SK-N-SH (cell line): ENCODE measurements at regions not wholly inside any gene's neighbourhood (a gene's known extent, or its start where the extent isn't known, plus 50 kb on each side); places are given as distances from the start of the nearest gene placed in this dataset.

ENCODE experiments used
- CTCF ChIA-PET: fragments of 300-600, 350-600 bp; formaldehyde crosslinking; extraction: SDS; loops from one replicate; lab custom pipeline; 2021; lab: Yijun Ruan, JAX
- POLR2A ChIA-PET: fragments of 350-600 bp; sonication (Branson Sonifier 250); formaldehyde crosslinking; extraction: SDS; loops from one replicate; lab custom pipeline; 2020; ENCODE audit warnings: antibody characterized with exemption, inconsistent platforms; lab: Yijun Ruan, JAX
- DNase-seq: peaks from one replicate; pipeline ENCODE4 v3.0.0; 2012
- H2AFZ ChIP-seq: fragments of 200-600 bp; sonication (generic); 2 replicates; pipeline ENCODE4 v1.8.1; 2016; ENCODE audit warnings: antibody characterized with exemption, mild to moderate bottlenecking, low read depth
- H3F3A ChIP-seq: fragments of 200-600 bp; sonication (generic); replicated peaks from 2 replicates; pipeline ENCODE3; 2016; ENCODE audit warnings: antibody characterized with exemption, mild to moderate bottlenecking; ENCODE audit not compliant: insufficient read depth
- H3K27ac ChIP-seq, 2 experiments: fragments of 200-500 bp in 1 of 2; fragments of 200-600 bp in 1 of 2; sonication (Bioruptor generic) in 1 of 2; sonication (generic), shearing (Covaris generic) in 1 of 2; 2 replicates each; pipeline versions ENCODE4 v1.5.1 to v1.6.1; 2014 to 2016; ENCODE audit warnings: low read depth in 2 of 2, inconsistent platforms in 1 of 2, low read length in 1 of 2, mild to moderate bottlenecking in 1 of 2, mixed read lengths in 1 of 2
- H3K27me3 ChIP-seq: fragments of 200-600 bp; sonication (generic), shearing (Covaris generic); 2 replicates; pipeline ENCODE4 v1.6.1; 2016; ENCODE audit warnings: mixed run types; ENCODE audit not compliant: insufficient read depth
- H3K36me3 ChIP-seq, 2 experiments: fragments of 200-500 bp in 1 of 2; fragments of 200-600 bp in 1 of 2; sonication (Bioruptor generic) in 1 of 2; sonication (generic) in 1 of 2; replicated peaks in 1 of 2; 2 replicates each; pipeline versions ENCODE3 to v1.5.1; 2014 to 2016; ENCODE audit warnings: low read length in 1 of 2, mild to moderate bottlenecking in 1 of 2; ENCODE audit not compliant: insufficient read depth in 2 of 2, control insufficient read depth in 1 of 2
- H3K4me1 ChIP-seq, 2 experiments: fragments of 200-500 bp in 1 of 2; fragments of 200-600 bp in 1 of 2; sonication (Bioruptor generic) in 1 of 2; sonication (generic), shearing (Covaris generic) in 1 of 2; 2 replicates each; pipeline versions ENCODE4 v1.5.1 to v1.6.1; 2014 to 2016; ENCODE audit warnings: low read depth in 1 of 2, low read length in 1 of 2, mixed run types in 1 of 2; ENCODE audit not compliant: insufficient read depth in 2 of 2, control insufficient read depth in 1 of 2
- H3K4me2 ChIP-seq: fragments of 200-600 bp; sonication (generic), shearing (Covaris generic); 2 replicates; pipeline ENCODE4 v1.6.1; 2017; ENCODE audit warnings: mixed run types
- H3K4me3 ChIP-seq, 2 experiments: fragments of 200-500 bp in 1 of 2; fragments of 200-600 bp in 1 of 2; sonication (Bioruptor generic) in 1 of 2; sonication (generic), shearing (Covaris generic) in 1 of 2; 2 replicates each; pipeline versions ENCODE4 v1.5.1 to v1.8.1; 2014 to 2016; ENCODE audit warnings: low read depth in 2 of 2, inconsistent platforms in 1 of 2, low read length in 1 of 2, mild to moderate bottlenecking in 1 of 2, mixed read lengths in 1 of 2, moderate library complexity in 1 of 2
- H3K79me2 ChIP-seq: fragments of 200-600 bp; sonication (generic); 2 replicates; pipeline ENCODE4 v1.8.1; 2017; ENCODE audit warnings: mild to moderate bottlenecking; ENCODE audit not compliant: insufficient read depth
- H3K9ac ChIP-seq: fragments of 200-600 bp; sonication (generic); 2 replicates; pipeline ENCODE4 v1.6.1; 2017; ENCODE audit warnings: mixed run types
- H3K9me2 ChIP-seq: fragments of 200-600 bp; sonication (generic); 2 replicates; pipeline ENCODE4 v1.6.1; 2017; ENCODE audit warnings: mixed run types
- H3K9me3 ChIP-seq: fragments of 200-600 bp; sonication (generic); 2 replicates; pipeline ENCODE4 v1.6.1; 2017; ENCODE audit warnings: mixed run types, mild to moderate bottlenecking, moderate library complexity
- H4K20me1 ChIP-seq: fragments of 200-600 bp; sonication (generic); 2 replicates; pipeline ENCODE4 v1.6.1; 2017; ENCODE audit warnings: mild to moderate bottlenecking, mixed run types; ENCODE audit not compliant: insufficient read depth
- CHD2 ChIP-seq: fragments of 150-350 bp; IDR thresholded peaks from 2 replicates; pipeline ENCODE4 v1.6.1; 2018; ENCODE audit warnings: low read length; ENCODE audit not compliant: partially characterized antibody
- CTCF ChIP-seq: fragments of 200-600 bp; sonication (generic); IDR thresholded peaks from 2 replicates; pipeline ENCODE4 v1.6.1; 2017; ENCODE audit warnings: antibody characterized with exemption, mild to moderate bottlenecking, moderate library complexity
- EZH2phosphoT487 ChIP-seq: fragments of 200-600 bp; sonication (generic); IDR thresholded peaks from 2 replicates; pipeline ENCODE4 v1.6.1; 2017; ENCODE audit warnings: low read depth, mixed run types, mild to moderate bottlenecking, antibody characterized with exemption, moderate library complexity, borderline replicate concordance
- FOXM1 ChIP-seq: IDR thresholded peaks from 2 replicates; pipeline ENCODE4 v1.4.0; 2012; ENCODE audit warnings: low read depth, mild to moderate bottlenecking
- GABPA ChIP-seq: IDR thresholded peaks from 2 replicates; pipeline ENCODE4 v1.4.0; 2012; ENCODE audit warnings: low read depth, mild to moderate bottlenecking
- GATA2 ChIP-seq: sonication (generic); formaldehyde crosslinking; IDR thresholded peaks from 2 replicates; pipeline ENCODE4 v1.5.0; 2020; ENCODE audit warnings: mild to moderate bottlenecking, missing genetic modification reagents
- IRF3 ChIP-seq: fragments of 150-350 bp; IDR thresholded peaks from 2 replicates; pipeline ENCODE4 v1.6.1; 2016; ENCODE audit warnings: mild to moderate bottlenecking, low read depth, low read length
- MAX ChIP-seq: IDR thresholded peaks from 2 replicates; pipeline ENCODE4 v1.4.0; 2012; ENCODE audit warnings: low read depth
- MEF2A ChIP-seq: IDR thresholded peaks from 2 replicates; pipeline ENCODE4 v1.4.0; 2012; ENCODE audit warnings: low read depth, borderline replicate concordance
- MXI1 ChIP-seq: IDR thresholded peaks from 2 replicates; pipeline ENCODE4 v1.6.1; 2012; ENCODE audit warnings: mild to moderate bottlenecking, low read depth, low read length, improper control_type of control experiment
- NFIC ChIP-seq: IDR thresholded peaks from 2 replicates; pipeline ENCODE4 v1.4.0; 2012; ENCODE audit warnings: borderline replicate concordance
- NRF1 ChIP-seq: IDR thresholded peaks from 2 replicates; pipeline ENCODE4 v1.6.1; 2012; ENCODE audit warnings: low read depth, mild to moderate bottlenecking, low read length
- RAD21 ChIP-seq: IDR thresholded peaks from 2 replicates; pipeline ENCODE4 v1.6.1; 2012; ENCODE audit warnings: mild to moderate bottlenecking, low read length
- RCOR1 ChIP-seq: fragments of 150-350 bp; IDR thresholded peaks from 2 replicates; pipeline ENCODE4 v1.6.1; 2017; ENCODE audit warnings: antibody characterized with exemption, low read length
- SMC3 ChIP-seq: IDR thresholded peaks from 2 replicates; pipeline ENCODE4 v1.6.1; 2012; ENCODE audit warnings: low read depth, low read length, improper control_type of control experiment
- TAF1 ChIP-seq: IDR thresholded peaks from 2 replicates; pipeline ENCODE4 v1.6.1; 2012; ENCODE audit warnings: low read depth, mild to moderate bottlenecking, low read length, moderate library complexity, borderline replicate concordance
- USF1 ChIP-seq: IDR thresholded peaks from 2 replicates; pipeline ENCODE4 v1.4.0; 2012; ENCODE audit warnings: low read depth, borderline replicate concordance
- USF2 ChIP-seq: fragments of 150-350 bp; IDR thresholded peaks from 2 replicates; pipeline ENCODE4 v1.6.1; 2017; ENCODE audit warnings: antibody characterized with exemption, low read length, low read depth, borderline replicate concordance
- ZBTB33 ChIP-seq: IDR thresholded peaks from 2 replicates; pipeline ENCODE4 v1.4.0; 2012; ENCODE audit warnings: low read depth, borderline replicate concordance
- WGBS: methylation state at CpG from one replicate; pipeline ENCODE4 v1.1.6; 2017; ENCODE audit warnings: low lambda C conversion rate; 5-methylcytosine and 5-hydroxymethylcytosine counted together

GRCh38 chr3:95172164-95172943, 1109.5 kb downstream of the NSUN3 start:
- CTCF ChIA-PET = no interaction called here

GRCh38 chr3:95177096-95177495, 1114.2 kb downstream of the NSUN3 start:
- Histone ChIP-seq H3K9me2 (no peaks in the 10 kb centered on the region), H3K36me3 (no peaks in the 10 kb centered on the region), H3K9me3 (no peaks in the 10 kb centered on the region), H4K20me1 (no peaks in the 10 kb centered on the region), H2AFZ (no peak overlapping the region), H3K4me3 (no peak overlapping the region), H3K9ac (no peak overlapping the region), H3F3A (no peaks in the 10 kb centered on the region), H3K4me1 (no peaks in the 10 kb centered on the region), H3K79me2 (no peaks in the 10 kb centered on the region), H3K27ac (no peak overlapping the region), H3K4me2 (no peak overlapping the region), H3K27me3 (no peaks in the 10 kb centered on the region)
- ChIA-PET POLR2A (no interaction called here), CTCF (no interaction called here)
- DNase-seq = no peak
- 27% methylated on average over 2 of the region's 2 CpGs for WGBS
- TF ChIP-seq ZBTB33 (no peak), MXI1 (no peak), NRF1 (no peak), RCOR1 (no peak), CTCF (no peak), TAF1 (no peak), GATA2 (CRISPR knock-in tag) (no peak)

More at GRCh38 chr3:95172164-95172943, 1109.5 kb downstream of the NSUN3 start:
- H3F3A ChIP-seq = no peaks in the 10 kb centered on the region
- H3K4me2 ChIP-seq = no peak overlapping the region
- no peaks in the 10 kb centered on the region for H3K27me3 ChIP-seq
- no peak for TF ChIP-seq CHD2
- no peak for TF ChIP-seq SMC3
- TF ChIP-seq IRF3 = no peak
- TF ChIP-seq USF1 = no peak
- no peak for TF ChIP-seq NFIC
- no peak for TF ChIP-seq MAX
- no peak for TF ChIP-seq MEF2A
- TF ChIP-seq USF2 = no peak
- no peak for TF ChIP-seq FOXM1
- no peak for TF ChIP-seq MXI1
- no peak for TF ChIP-seq RAD21
- no peak for TF ChIP-seq EZH2phosphoT487
- no peak for TF ChIP-seq GABPA
- H3K36me3 ChIP-seq = no peaks in the 10 kb centered on the region
- no peaks in the 10 kb centered on the region for H3K9me2 ChIP-seq
- no peak for DNase-seq
- H3K9me3 ChIP-seq = no peaks in the 10 kb centered on the region
- no peaks in the 10 kb centered on the region for H4K20me1 ChIP-seq
- no peak overlapping the region for H3K9ac ChIP-seq
- H3K4me3 ChIP-seq = no peak overlapping the region
- POLR2A ChIA-PET = no interaction called here
- no peak overlapping the region for H2AFZ ChIP-seq
- H3K79me2 ChIP-seq = no peaks in the 10 kb centered on the region
- 57% methylated on average over 3 of the region's 3 CpGs for WGBS
- H3K4me1 ChIP-seq = no peaks in the 10 kb centered on the region
- H3K27ac ChIP-seq = no peak overlapping the region
